GM12865 (cell line): ENCODE measurements at regions not wholly inside any gene's neighbourhood (a gene's known extent, or its start where the extent isn't known, plus 50 kb on each side); places are given as distances from the start of the nearest gene placed in this dataset.

Source experiments
- DNase-seq: peaks from one replicate; pipeline ENCODE4 v3.0.0; 2010; ENCODE audit warnings: low read depth
- H3K4me3 ChIP-seq: 2 replicates; pipeline ENCODE4 v1.5.1; 2011; ENCODE audit warnings: mild to moderate bottlenecking, low read depth, low read length, control low read depth
- TF ChIP-seq, protein P1 (sequence below): IDR thresholded peaks from 2 replicates; pipeline ENCODE4 v1.5.1; 2011; ENCODE audit warnings: low read length, control low read depth, low read depth, inconsistent platforms; ENCODE audit not compliant: insufficient read depth; ENCODE audit errors: missing control alignments

DNA sequence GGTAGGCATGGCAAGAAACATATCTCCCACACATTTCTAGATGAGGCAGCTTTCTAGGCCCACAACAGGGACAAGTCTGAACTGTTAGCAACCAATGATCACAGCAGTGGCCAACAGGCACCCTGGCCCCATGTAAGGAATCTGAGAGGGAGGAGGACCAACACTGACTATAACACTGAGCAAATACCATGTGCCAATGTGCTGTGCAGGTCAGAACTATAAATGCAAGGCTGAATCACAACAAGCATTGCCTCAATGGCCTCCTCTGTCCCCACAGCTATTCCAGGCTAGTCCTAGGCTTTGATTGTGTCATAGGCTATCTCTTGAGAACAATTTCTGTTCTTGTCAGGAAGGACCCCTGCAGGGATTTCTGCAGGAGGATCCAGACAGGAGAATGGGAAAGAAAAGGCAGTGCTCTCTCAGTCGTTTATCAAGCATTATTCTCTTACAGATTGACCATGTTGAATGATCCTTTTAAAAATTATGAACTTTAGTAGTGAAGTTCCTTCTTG is 221.2 kb downstream of the TLE1 start:
- TF ChIP-seq, protein P1, sequence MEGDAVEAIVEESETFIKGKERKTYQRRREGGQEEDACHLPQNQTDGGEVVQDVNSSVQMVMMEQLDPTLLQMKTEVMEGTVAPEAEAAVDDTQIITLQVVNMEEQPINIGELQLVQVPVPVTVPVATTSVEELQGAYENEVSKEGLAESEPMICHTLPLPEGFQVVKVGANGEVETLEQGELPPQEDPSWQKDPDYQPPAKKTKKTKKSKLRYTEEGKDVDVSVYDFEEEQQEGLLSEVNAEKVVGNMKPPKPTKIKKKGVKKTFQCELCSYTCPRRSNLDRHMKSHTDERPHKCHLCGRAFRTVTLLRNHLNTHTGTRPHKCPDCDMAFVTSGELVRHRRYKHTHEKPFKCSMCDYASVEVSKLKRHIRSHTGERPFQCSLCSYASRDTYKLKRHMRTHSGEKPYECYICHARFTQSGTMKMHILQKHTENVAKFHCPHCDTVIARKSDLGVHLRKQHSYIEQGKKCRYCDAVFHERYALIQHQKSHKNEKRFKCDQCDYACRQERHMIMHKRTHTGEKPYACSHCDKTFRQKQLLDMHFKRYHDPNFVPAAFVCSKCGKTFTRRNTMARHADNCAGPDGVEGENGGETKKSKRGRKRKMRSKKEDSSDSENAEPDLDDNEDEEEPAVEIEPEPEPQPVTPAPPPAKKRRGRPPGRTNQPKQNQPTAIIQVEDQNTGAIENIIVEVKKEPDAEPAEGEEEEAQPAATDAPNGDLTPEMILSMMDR, result no peak
- no peak for DNase-seq
- no peak overlapping the region for H3K4me3 ChIP-seq

DNA sequence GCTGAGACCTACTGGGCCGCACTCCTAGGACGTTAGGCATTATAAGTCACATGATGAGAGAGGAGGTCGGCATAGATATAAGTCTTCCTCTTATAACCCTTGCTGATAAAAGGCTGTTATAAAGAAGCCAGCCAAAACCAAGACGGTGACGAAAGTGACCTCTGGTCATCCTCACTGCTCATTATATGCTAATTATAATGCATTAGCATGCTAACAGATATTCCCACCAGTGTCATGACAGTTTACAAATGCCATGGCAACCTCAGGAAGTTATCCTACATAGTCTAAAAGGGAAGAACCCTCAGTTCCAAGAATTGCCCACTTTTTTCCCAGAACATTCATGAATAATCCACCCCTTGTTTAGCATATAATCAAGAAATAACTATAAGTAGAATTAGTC is 222.4 kb downstream of the TLE1 start:
- TF ChIP-seq, protein P1, result no peak
- DNase-seq, result no peak

GRCh38 chr9:81465468-81466011 is 223.8 kb downstream of the TLE1 start:
- peak; percentile 1 for DNase-seq
- no peak overlapping the region for H3K4me3 ChIP-seq

More for the DNA sequence above, 222.4 kb downstream of the TLE1 start:
- H3K4me3 ChIP-seq, result no peak overlapping the region

GRCh38 chr9:81462801-81463200 is 226.5 kb downstream of the TLE1 start:
- DNase-seq, result no peak
- TF ChIP-seq, protein P1, result no peak
- no peak overlapping the region for H3K4me3 ChIP-seq

More at GRCh38 chr9:81465468-81466011, 223.8 kb downstream of the TLE1 start:
- TF ChIP-seq, protein P1, result no peak

GRCh38 chr9:81461196-81461595 is 228.2 kb downstream of the TLE1 start:
- H3K4me3 ChIP-seq, result no peak overlapping the region
- no peak for DNase-seq
- TF ChIP-seq, protein P1, result no peak

- no peak overlapping the region for H3K4me3 ChIP-seq
- TF ChIP-seq, protein P1, result no peak
- DNase-seq, result no peak
These were observed 228.7 kb downstream of the TLE1 start for GRCh38 chr9:81460693-81461092.

- TF ChIP-seq, protein P1, result no peak
- DNase-seq, result no peak
- no peak overlapping the region for H3K4me3 ChIP-seq
These were observed 229.8 kb downstream of the TLE1 start for GRCh38 chr9:81459591-81459990.
